HCT116 (cell line): ENCODE measurements at regions not wholly inside any gene's neighbourhood (a gene's known extent, or its start where the extent isn't known, plus 50 kb on each side); places are given as distances from the start of the nearest gene placed in this dataset.

Experiments used
- ATAC-seq: fragments of 200-7000 bp; cut with Tn5 transposase; 2 replicates; pipeline ENCODE4 v1.9.1; 2020; ENCODE audit warnings: mild to moderate bottlenecking, moderate library complexity
- BruUV-seq: library from RNA; stranded (reverse); fragments of 400-500 nt; replicated peaks from 2 replicates; lab custom pipeline; 2021; lab: Mats Ljungman, UMichigan
- CTCF ChIA-PET: fragments of 300-600 bp; sonication (Branson Sonifier 250); formaldehyde crosslinking; loops from one replicate; lab custom pipeline; 2021; ENCODE audit warnings: antibody characterized with exemption; lab: Charles Lee
- POLR2A ChIA-PET: fragments of 300-600, 350-600 bp; sonication (Branson Sonifier 250); formaldehyde crosslinking; loops from one replicate; lab custom pipeline; 2021; ENCODE audit warnings: antibody characterized with exemption; lab: Charles Lee
- RAD21 ChIA-PET, 2 experiments: fragments of 300-600 bp; sonication (Branson Sonifier 250); formaldehyde crosslinking; loops; one replicate each; lab custom pipeline; 2023; ENCODE audit warnings: low total read pairs in 2 of 2; ENCODE audit not compliant: uncharacterized antibody in 2 of 2, unreplicated experiment in 2 of 2, low non-redundant PET in 1 of 2; lab: Charles Lee
- DNase-seq: peaks from one replicate; pipeline ENCODE4 v3.0.0-alpha.2; 2010; ENCODE audit warnings: low read depth, low spot score
- H2AFZ ChIP-seq: fragments of 200-600 bp; shearing (Covaris generic), sonication (generic); 2 replicates; pipeline ENCODE4 v1.6.1; 2017; ENCODE audit warnings: low read depth, mixed run types, mixed read lengths, antibody characterized with exemption, low read length; ENCODE audit not compliant: poor library complexity, severe bottlenecking
- H3K27ac ChIP-seq: 2 replicates; pipeline ENCODE4 v1.5.1; 2012; ENCODE audit warnings: low read depth, low read length
- H3K27me3 ChIP-seq: fragments of 200-600 bp; sonication (generic); 2 replicates; pipeline ENCODE4 v1.6.1; 2016; ENCODE audit warnings: mixed run types, low read length, mixed read lengths; ENCODE audit not compliant: insufficient read depth
- H3K36me3 ChIP-seq, 2 experiments: fragments of 200-500 bp in 1 of 2; fragments of 200-600 bp in 1 of 2; sonication (Bioruptor generic) in 1 of 2; sonication (generic) in 1 of 2; 2 replicates each; pipeline versions ENCODE4 v1.5.1 to v1.6.1; 2014 to 2016; ENCODE audit warnings: low read length in 2 of 2, inconsistent platforms in 1 of 2, mixed read lengths in 1 of 2, mixed run types in 1 of 2; ENCODE audit not compliant: insufficient read depth in 2 of 2, control insufficient read depth in 1 of 2
- H3K4me1 ChIP-seq, 2 experiments: fragments of 200-600 bp in 1 of 2; sonication (generic) in 1 of 2; 2 replicates each; pipeline versions ENCODE4 v1.5.1 to v1.6.1; 2012 to 2017; ENCODE audit warnings: low read length in 2 of 2, inconsistent platforms in 1 of 2, mild to moderate bottlenecking in 1 of 2, mixed read lengths in 1 of 2, mixed run types in 1 of 2, moderate library complexity in 1 of 2; ENCODE audit not compliant: insufficient read depth in 2 of 2, control insufficient read depth in 1 of 2
- H3K4me2 ChIP-seq: fragments of 200-600 bp; sonication (generic); 2 replicates; pipeline ENCODE4 v1.6.1; 2017; ENCODE audit warnings: mixed run types, low read length, mixed read lengths
- H3K4me3 ChIP-seq, 2 experiments: fragments of 200-600 bp in 1 of 2; sonication (generic) in 1 of 2; replicated peaks in 1 of 2; 2 replicates each; pipeline ENCODE4 v1.5.1; 2011 to 2016; ENCODE audit warnings: low read length in 2 of 2, control low read depth in 1 of 2, low read depth in 1 of 2, mild to moderate bottlenecking in 1 of 2, mixed read lengths in 1 of 2, mixed run types in 1 of 2
- H3K79me2 ChIP-seq: fragments of 200-600 bp; sonication (generic); 2 replicates; pipeline ENCODE4 v1.6.1; 2017; ENCODE audit warnings: mild to moderate bottlenecking, mixed run types, low read length, moderate library complexity, mixed read lengths; ENCODE audit not compliant: insufficient read depth
- H3K9ac ChIP-seq: fragments of 200-600 bp; sonication (generic); 2 replicates; pipeline ENCODE4 v1.6.1; 2016; ENCODE audit warnings: low read length, mixed read lengths
- H3K9me2 ChIP-seq: fragments of 200-600 bp; sonication (generic), shearing (Covaris generic); 2 replicates; pipeline ENCODE4 v1.6.1; 2017; ENCODE audit warnings: mixed run types, mild to moderate bottlenecking, moderate library complexity; ENCODE audit not compliant: insufficient read depth
- H3K9me3 ChIP-seq, 2 experiments: fragments of 200-500 bp in 1 of 2; fragments of 200-600 bp in 1 of 2; sonication (Bioruptor generic) in 1 of 2; sonication (generic) in 1 of 2; 2 replicates each; pipeline ENCODE4 v1.6.1; 2014 to 2017; ENCODE audit warnings: low read length in 2 of 2, mixed read lengths in 2 of 2, inconsistent platforms in 1 of 2, low read depth in 1 of 2, mild to moderate bottlenecking in 1 of 2, mixed run types in 1 of 2, moderate library complexity in 1 of 2; ENCODE audit not compliant: control insufficient read depth in 1 of 2, insufficient read depth in 1 of 2
- H4K20me1 ChIP-seq: fragments of 200-600 bp; sonication (generic), shearing (Covaris generic); 2 replicates; pipeline ENCODE4 v1.6.1; 2017; ENCODE audit warnings: mixed run types, mild to moderate bottlenecking, moderate library complexity; ENCODE audit not compliant: insufficient read depth
- CBX3 ChIP-seq: IDR thresholded peaks from 2 replicates; pipeline ENCODE4 v1.6.1; 2012; ENCODE audit warnings: low read depth
- CTCF ChIP-seq, 3 experiments: fragments of 200-600 bp in 1 of 3; sonication (generic) in 1 of 3; IDR thresholded peaks in 2 of 3; conservative IDR thresholded peaks in 1 of 3; 2 replicates each; pipeline ENCODE4 v1.5.1; 2012 to 2017; ENCODE audit warnings: low read depth in 2 of 3, low read length in 2 of 3, antibody characterized with exemption in 1 of 3, borderline replicate concordance in 1 of 3, control low read depth in 1 of 3, mild to moderate bottlenecking in 1 of 3, mixed read lengths in 1 of 3, mixed run types in 1 of 3, moderate library complexity in 1 of 3; ENCODE audit not compliant: insufficient read depth in 1 of 3
- EGR1 ChIP-seq: IDR thresholded peaks from 2 replicates; pipeline ENCODE4 v1.6.1; 2012; ENCODE audit warnings: low read depth
- ELF1 ChIP-seq: IDR thresholded peaks from 2 replicates; pipeline ENCODE4 v1.6.1; 2012; ENCODE audit warnings: low read depth, borderline replicate concordance
- EZH2phosphoT487 ChIP-seq: fragments of 200-600 bp; IDR thresholded peaks from 2 replicates; pipeline ENCODE4 v1.6.1; 2018; ENCODE audit warnings: antibody characterized with exemption, borderline replicate concordance
- FOSL1 ChIP-seq: IDR thresholded peaks from 2 replicates; pipeline ENCODE4 v1.6.1; 2012; ENCODE audit warnings: low read depth
- JUND ChIP-seq: IDR thresholded peaks from 2 replicates; pipeline ENCODE4 v1.6.1; 2012
- POLR2A ChIP-seq: IDR thresholded peaks from 2 replicates; pipeline ENCODE4 v1.7.0; 2011; ENCODE audit warnings: borderline replicate concordance; ENCODE audit not compliant: insufficient read depth, insufficient read length; ENCODE audit errors: extremely low read depth
- POLR2AphosphoS5 ChIP-seq: IDR thresholded peaks from 2 replicates; pipeline ENCODE4 v1.6.1; 2011; ENCODE audit warnings: mild to moderate bottlenecking, low read depth, low read length, moderate library complexity
- RAD21 ChIP-seq: IDR thresholded peaks from 2 replicates; pipeline ENCODE4 v1.6.1; 2012; ENCODE audit warnings: low read depth, mild to moderate bottlenecking
- SIN3A ChIP-seq: IDR thresholded peaks from 2 replicates; pipeline ENCODE4 v1.6.1; 2012; ENCODE audit warnings: low read depth
- SP1 ChIP-seq: IDR thresholded peaks from 2 replicates; pipeline ENCODE4 v1.6.1; 2012; ENCODE audit warnings: low read depth
- SRF ChIP-seq: IDR thresholded peaks from 2 replicates; pipeline ENCODE4 v1.6.1; 2012; ENCODE audit warnings: low read depth
- TCF7L2 ChIP-seq: IDR thresholded peaks from 2 replicates; pipeline ENCODE4 v1.7.0; 2011; ENCODE audit warnings: borderline replicate concordance, inconsistent platforms; ENCODE audit not compliant: insufficient read depth, insufficient read length; ENCODE audit errors: extremely low read depth
- YY1 ChIP-seq: IDR thresholded peaks from 2 replicates; pipeline ENCODE4 v1.6.1; 2011; ENCODE audit warnings: low read length, low read depth, moderate library complexity, mild to moderate bottlenecking; ENCODE audit not compliant: insufficient replicate concordance; ENCODE audit errors: extremely low read depth
- ZBTB33 ChIP-seq: IDR thresholded peaks from 2 replicates; pipeline ENCODE4 v1.6.1; 2011; ENCODE audit warnings: mild to moderate bottlenecking, low read length, moderate library complexity; ENCODE audit not compliant: insufficient replicate concordance; ENCODE audit errors: extremely low read depth
- ZFX ChIP-seq: fragments of 450-650 bp; IDR thresholded peaks from 2 replicates; pipeline ENCODE4 v1.6.1; 2017
- ZNF274 ChIP-seq: fragments of 200-500 bp; sonication (Bioruptor generic); IDR thresholded peaks from 2 replicates; pipeline ENCODE4 v1.6.1; 2014; ENCODE audit warnings: mild to moderate bottlenecking, low read depth, low read length, inconsistent platforms
- intact Hi-C: fragments of 100-400 bp; cut with micrococcal nuclease; formaldehyde crosslinking; loops from 2 replicates; pipeline ENCODE4 v1.10.0; 2022
- TF ChIP-seq, protein P1 (sequence below): IDR thresholded peaks from 2 replicates; pipeline ENCODE4 v1.6.1; 2012

GRCh38 chr9:81798606-81799005, 109.3 kb upstream of the TLE1 start:
- no peaks in the 10 kb centered on the region for H4K20me1 ChIP-seq

More at GRCh38 chr9:81798606-81799005, 109.3 kb upstream of the TLE1 start:
- Histone ChIP-seq H3K27me3 (no peaks in the 10 kb centered on the region), H3K4me3 (no peak overlapping the region), H3K79me2 (no peaks in the 10 kb centered on the region), H3K9ac (no peak overlapping the region), H3K4me2 (no peak overlapping the region), H3K4me1 (peaks cover 0 to 8% of the 10 kb centered on the region in 2 experiments; a peak in 2 of 4 replicates), H2AFZ (no peak overlapping the region), H3K9me2 (no peaks in the 10 kb centered on the region), H3K27ac (no peak overlapping the region), H3K9me3 (no peaks in the 10 kb centered on the region), H3K36me3 (no peaks in the 10 kb centered on the region)
- no peak for DNase-seq
- RAD21 ChIA-PET: no interaction called here
- intact Hi-C loops: no loop called here
- CTCF ChIA-PET: no interaction called here
- POLR2A ChIA-PET: no interaction called here
- ATAC-seq: no peak
- no TSS peak for BruUV-seq
- TF ChIP-seq POLR2A (no peak), SIN3A (no peak), POLR2AphosphoS5 (no peak), ZNF274 (no peak), CBX3 (no peak), ZBTB33 (no peak), FOSL1 (no peak), ZFX (no peak), RAD21 (no peak), YY1 (no peak), CTCF (IDR thresholded peaks at IDR 0.05 in 2 of 3, conservative IDR thresholded peaks at IDR 0.05 in 1 of 3; ENCODE audit: borderline replicate concordance in 1 of 3, insufficient read depth in 1 of 3, low read depth in 2 of 3, low read length in 2 of 3) (no peak), ELF1 (no peak), EGR1 (no peak), JUND (no peak), SRF (no peak), SP1 (no peak), EZH2phosphoT487 (no peak), TCF7L2 (no peak)
- TF ChIP-seq, protein P1, sequence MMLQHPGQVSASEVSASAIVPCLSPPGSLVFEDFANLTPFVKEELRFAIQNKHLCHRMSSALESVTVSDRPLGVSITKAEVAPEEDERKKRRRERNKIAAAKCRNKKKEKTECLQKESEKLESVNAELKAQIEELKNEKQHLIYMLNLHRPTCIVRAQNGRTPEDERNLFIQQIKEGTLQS: no peak
